OCI-LY7 (cell line): ENCODE measurements at regions not wholly inside any gene's neighbourhood (a gene's known extent, or its start where the extent isn't known, plus 50 kb on each side); places are given as distances from the start of the nearest gene placed in this dataset.

Experiments used
- EZH2phosphoT487 ChIP-seq: fragments of 200-600 bp; sonication (generic); IDR thresholded peaks from 2 replicates; pipeline ENCODE4 v1.6.1; 2018; ENCODE audit warnings: low read depth, borderline replicate concordance, mild to moderate bottlenecking, mixed run types, antibody characterized with exemption, low read length, moderate library complexity, mixed read lengths
- TF ChIP-seq, protein P1 (sequence below): fragments of 200-600 bp; sonication (generic); conservative IDR thresholded peaks from 2 replicates; pipeline ENCODE4 v1.5.1; 2014; ENCODE audit warnings: mild to moderate bottlenecking, antibody characterized with exemption, low read length, moderate library complexity, mixed read lengths

DNA sequence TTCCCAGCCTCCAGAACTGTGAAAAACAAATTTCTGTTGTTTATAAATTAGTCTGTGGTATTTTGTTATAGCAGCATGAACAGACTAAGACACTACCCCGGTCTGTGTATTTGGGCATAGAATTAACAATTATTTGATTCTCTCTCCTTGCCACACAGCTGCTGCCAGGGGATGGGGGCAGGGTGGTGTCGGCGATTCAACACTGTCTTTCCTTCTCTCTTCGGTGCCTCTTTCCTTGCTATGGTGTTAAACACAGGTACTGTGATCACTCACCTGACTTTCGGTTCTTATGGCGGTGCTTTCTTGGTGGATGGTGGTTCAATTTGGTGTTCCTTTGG, 50.8 kb upstream of the CTAGE1 start:
- TF ChIP-seq, protein P1, sequence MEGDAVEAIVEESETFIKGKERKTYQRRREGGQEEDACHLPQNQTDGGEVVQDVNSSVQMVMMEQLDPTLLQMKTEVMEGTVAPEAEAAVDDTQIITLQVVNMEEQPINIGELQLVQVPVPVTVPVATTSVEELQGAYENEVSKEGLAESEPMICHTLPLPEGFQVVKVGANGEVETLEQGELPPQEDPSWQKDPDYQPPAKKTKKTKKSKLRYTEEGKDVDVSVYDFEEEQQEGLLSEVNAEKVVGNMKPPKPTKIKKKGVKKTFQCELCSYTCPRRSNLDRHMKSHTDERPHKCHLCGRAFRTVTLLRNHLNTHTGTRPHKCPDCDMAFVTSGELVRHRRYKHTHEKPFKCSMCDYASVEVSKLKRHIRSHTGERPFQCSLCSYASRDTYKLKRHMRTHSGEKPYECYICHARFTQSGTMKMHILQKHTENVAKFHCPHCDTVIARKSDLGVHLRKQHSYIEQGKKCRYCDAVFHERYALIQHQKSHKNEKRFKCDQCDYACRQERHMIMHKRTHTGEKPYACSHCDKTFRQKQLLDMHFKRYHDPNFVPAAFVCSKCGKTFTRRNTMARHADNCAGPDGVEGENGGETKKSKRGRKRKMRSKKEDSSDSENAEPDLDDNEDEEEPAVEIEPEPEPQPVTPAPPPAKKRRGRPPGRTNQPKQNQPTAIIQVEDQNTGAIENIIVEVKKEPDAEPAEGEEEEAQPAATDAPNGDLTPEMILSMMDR, result no peak
- TF ChIP-seq EZH2phosphoT487, result no peak
